Calu3 (cell line): ENCODE measurements at regions not wholly inside any gene's neighbourhood (a gene's known extent, or its start where the extent isn't known, plus 50 kb on each side); places are given as distances from the start of the nearest gene placed in this dataset.

Experiments
- BruUV-seq: library from RNA; stranded (reverse); fragments of 400-500 nt; replicated peaks from 2 replicates; lab custom pipeline; 2021; lab: Mats Ljungman, UMichigan
- CTCF ChIA-PET: fragments of 300-600 bp; sonication (Branson Sonifier 250); formaldehyde crosslinking; loops from one replicate; lab custom pipeline; 2022; ENCODE audit warnings: antibody characterized with exemption; lab: Charles Lee
- DNase-seq: peaks from one replicate; pipeline ENCODE4 v3.0.0; 2022
- H3K27ac Mint-ChIP-seq: one replicate; pipeline ENCODE4 v1.8.0; 2022; ENCODE audit warnings: mixed read lengths; ENCODE audit not compliant: unreplicated experiment
- H3K27me3 Mint-ChIP-seq: one replicate; pipeline ENCODE4 v1.8.0; 2022; ENCODE audit warnings: mixed read lengths; ENCODE audit not compliant: unreplicated experiment
- H3K36me3 Mint-ChIP-seq: one replicate; pipeline ENCODE4 v1.8.0; 2022; ENCODE audit warnings: mild to moderate bottlenecking, moderate library complexity, mixed read lengths; ENCODE audit not compliant: insufficient read depth, unreplicated experiment
- H3K4me1 Mint-ChIP-seq: one replicate; pipeline ENCODE4 v1.8.0; 2022; ENCODE audit warnings: mild to moderate bottlenecking, low read depth, mixed read lengths; ENCODE audit not compliant: unreplicated experiment
- H3K4me3 Mint-ChIP-seq: one replicate; pipeline ENCODE4 v1.8.0; 2022; ENCODE audit warnings: mild to moderate bottlenecking, low read depth, moderate library complexity, mixed read lengths; ENCODE audit not compliant: unreplicated experiment
- H3K9me3 Mint-ChIP-seq: one replicate; pipeline ENCODE4 v1.8.0; 2022; ENCODE audit warnings: low read depth, mixed read lengths; ENCODE audit not compliant: unreplicated experiment
- intact Hi-C: fragments of 100-400 bp; cut with micrococcal nuclease; formaldehyde crosslinking; loops from one replicate; pipeline ENCODE4 v1.10.0; 2022; ENCODE audit not compliant: unreplicated experiment
- TF ChIP-seq, protein P1 (sequence below): fragments of 200-600 bp; IDR thresholded peaks from one replicate; pipeline ENCODE4 v1.8.0; 2022; ENCODE audit warnings: antibody characterized with exemption; ENCODE audit not compliant: unreplicated experiment

DNA sequence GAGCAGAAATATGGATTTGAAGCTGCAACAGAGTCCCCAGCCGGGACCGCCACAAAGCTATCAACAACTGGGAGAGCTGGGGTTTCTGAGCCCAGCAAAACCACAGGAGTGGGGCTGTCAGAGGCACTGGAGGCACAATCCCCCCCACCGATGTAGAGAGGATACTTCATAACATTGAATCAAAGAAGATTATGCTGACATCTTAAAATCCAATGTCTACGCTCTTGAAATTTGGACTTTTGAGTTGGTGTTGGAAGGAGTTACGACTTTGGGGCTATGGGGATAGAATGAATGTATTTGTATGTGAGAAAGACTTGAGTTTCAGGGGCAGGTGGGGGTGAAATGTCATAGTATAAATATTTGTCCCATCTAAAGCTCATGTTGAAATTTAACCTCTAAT lies 1121.6 kb upstream of the CDH8 start:
- BruUV-seq = no TSS peak
- DNase-seq = no peak
- intact Hi-C loops = no loop called here
- Mint-ChIP-seq H3K9me3 (peaks cover 14% of the 10 kb centered on the region), H3K4me3 (no peak overlapping the region), H3K27ac (no peak overlapping the region), H3K4me1 (no peaks in the 10 kb centered on the region), H3K36me3 (no peaks in the 10 kb centered on the region), H3K27me3 (no peaks in the 10 kb centered on the region)
- CTCF ChIA-PET = no interaction called here
- TF ChIP-seq, protein P1, sequence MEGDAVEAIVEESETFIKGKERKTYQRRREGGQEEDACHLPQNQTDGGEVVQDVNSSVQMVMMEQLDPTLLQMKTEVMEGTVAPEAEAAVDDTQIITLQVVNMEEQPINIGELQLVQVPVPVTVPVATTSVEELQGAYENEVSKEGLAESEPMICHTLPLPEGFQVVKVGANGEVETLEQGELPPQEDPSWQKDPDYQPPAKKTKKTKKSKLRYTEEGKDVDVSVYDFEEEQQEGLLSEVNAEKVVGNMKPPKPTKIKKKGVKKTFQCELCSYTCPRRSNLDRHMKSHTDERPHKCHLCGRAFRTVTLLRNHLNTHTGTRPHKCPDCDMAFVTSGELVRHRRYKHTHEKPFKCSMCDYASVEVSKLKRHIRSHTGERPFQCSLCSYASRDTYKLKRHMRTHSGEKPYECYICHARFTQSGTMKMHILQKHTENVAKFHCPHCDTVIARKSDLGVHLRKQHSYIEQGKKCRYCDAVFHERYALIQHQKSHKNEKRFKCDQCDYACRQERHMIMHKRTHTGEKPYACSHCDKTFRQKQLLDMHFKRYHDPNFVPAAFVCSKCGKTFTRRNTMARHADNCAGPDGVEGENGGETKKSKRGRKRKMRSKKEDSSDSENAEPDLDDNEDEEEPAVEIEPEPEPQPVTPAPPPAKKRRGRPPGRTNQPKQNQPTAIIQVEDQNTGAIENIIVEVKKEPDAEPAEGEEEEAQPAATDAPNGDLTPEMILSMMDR = no peak

DNA sequence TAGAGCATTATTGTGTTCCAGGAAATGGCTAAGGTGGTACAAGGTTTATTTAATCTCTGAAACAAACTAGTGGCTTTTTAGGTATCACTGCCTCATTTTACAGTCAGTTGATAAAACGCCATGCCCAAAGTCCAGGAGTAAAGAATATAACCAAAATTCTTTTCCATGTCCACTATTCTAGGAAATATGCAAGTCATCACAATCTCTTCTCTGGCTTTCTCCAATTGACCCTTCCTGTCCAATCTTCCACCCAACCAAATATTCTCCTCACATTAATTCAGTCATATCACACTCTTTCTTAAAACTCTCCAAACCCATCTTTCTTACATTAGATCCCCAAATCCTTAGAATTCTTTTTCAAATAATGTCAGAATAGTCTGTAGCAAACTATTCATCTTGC lies 1110.0 kb upstream of the CDH8 start:
- no TSS peak for BruUV-seq
- intact Hi-C loops = no loop called here
- CTCF ChIA-PET = no interaction called here
- no peak overlapping the region for H3K4me3 Mint-ChIP-seq
- H3K27me3 Mint-ChIP-seq = no peaks in the 10 kb centered on the region
- TF ChIP-seq, protein P1 = no peak
- no peak overlapping the region for H3K27ac Mint-ChIP-seq
- H3K9me3 Mint-ChIP-seq = peaks cover 7% of the 10 kb centered on the region
- no peaks in the 10 kb centered on the region for H3K36me3 Mint-ChIP-seq
- no peak for DNase-seq
- H3K4me1 Mint-ChIP-seq = no peaks in the 10 kb centered on the region

DNA sequence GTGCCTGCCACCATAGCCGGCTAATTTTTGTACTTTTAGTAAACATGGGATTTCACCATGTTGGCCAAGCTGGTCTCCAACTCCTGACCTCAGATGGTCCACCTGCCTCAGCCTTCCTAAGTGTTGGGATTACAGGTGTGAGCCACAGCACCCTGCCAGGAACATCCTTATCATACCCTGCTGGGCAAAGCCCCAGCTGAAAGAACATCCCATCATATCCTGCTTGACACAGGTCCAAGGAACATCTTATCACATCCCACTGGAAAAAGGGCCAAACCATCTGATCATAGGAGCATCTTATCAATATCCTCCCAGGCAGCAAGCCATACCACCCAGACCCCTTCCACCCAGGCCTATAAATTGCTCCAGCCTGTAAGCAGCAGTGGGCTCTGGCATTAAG lies 1109.2 kb upstream of the CDH8 start:
- H3K4me1 Mint-ChIP-seq = no peaks in the 10 kb centered on the region
- DNase-seq = no peak
- intact Hi-C loops = no loop called here
- no peaks in the 10 kb centered on the region for H3K36me3 Mint-ChIP-seq
- peaks cover 7% of the 10 kb centered on the region for H3K9me3 Mint-ChIP-seq
- TF ChIP-seq, protein P1 = no peak
- no peak overlapping the region for H3K27ac Mint-ChIP-seq
- BruUV-seq = no TSS peak
- no peaks in the 10 kb centered on the region for H3K27me3 Mint-ChIP-seq
- no peak overlapping the region for H3K4me3 Mint-ChIP-seq
- CTCF ChIA-PET = no interaction called here

DNA sequence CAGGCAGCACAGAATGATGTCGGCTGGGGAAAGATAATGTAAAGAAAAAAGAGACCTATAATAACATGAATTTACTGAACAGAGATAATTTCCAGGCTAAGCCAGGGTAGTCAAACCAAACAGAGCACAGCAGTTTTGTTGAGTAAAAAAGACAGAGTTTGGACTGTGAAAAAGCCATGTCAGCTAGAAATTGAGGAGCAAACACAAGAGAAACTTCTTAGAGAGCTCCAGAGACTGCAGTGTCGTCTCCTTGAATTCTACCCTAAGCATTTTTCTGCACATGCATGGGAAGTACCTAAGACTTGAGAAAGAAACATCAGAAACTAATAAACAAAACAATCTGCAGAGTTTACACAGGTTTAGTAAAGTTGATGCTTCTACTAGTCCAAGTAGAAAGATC lies 1098.8 kb upstream of the CDH8 start:
- H3K27me3 Mint-ChIP-seq = no peaks in the 10 kb centered on the region
- no peaks in the 10 kb centered on the region for H3K4me1 Mint-ChIP-seq
- TF ChIP-seq, protein P1 = no peak
- no peak overlapping the region for H3K4me3 Mint-ChIP-seq
- no peak overlapping the region for H3K27ac Mint-ChIP-seq
- BruUV-seq = no TSS peak
- no peaks in the 10 kb centered on the region for H3K36me3 Mint-ChIP-seq
- DNase-seq = no peak
- H3K9me3 Mint-ChIP-seq = peaks cover 22% of the 10 kb centered on the region
- CTCF ChIA-PET = no interaction called here
- intact Hi-C loops = no loop called here
